ENCODE measurements at regions not wholly inside any gene's neighbourhood (a gene's known extent, or its start where the extent isn't known, plus 50 kb on each side); places are given as distances from the start of the nearest gene placed in this dataset.

DNA sequence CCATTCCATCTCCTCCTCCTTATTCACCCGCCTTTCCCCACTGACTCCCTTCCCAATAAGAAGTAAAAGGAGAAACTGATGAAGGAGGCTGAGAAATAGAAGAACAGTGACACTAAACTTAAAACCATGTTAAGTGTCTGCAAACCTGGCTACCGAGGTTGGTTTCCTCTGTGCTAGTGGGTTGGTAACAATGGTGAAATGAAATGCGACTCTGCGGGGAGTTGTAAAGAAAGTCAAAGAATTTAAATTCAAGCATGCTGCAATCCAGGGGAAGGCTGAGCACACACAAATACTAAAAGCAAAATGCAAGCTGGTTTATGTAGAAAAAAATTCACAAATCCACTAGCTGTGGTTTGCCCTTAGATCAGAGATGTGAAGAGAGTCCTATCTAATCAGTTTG lies 155.2 kb upstream of the PDE10A start:
- TF ChIP-seq, protein P1, sequence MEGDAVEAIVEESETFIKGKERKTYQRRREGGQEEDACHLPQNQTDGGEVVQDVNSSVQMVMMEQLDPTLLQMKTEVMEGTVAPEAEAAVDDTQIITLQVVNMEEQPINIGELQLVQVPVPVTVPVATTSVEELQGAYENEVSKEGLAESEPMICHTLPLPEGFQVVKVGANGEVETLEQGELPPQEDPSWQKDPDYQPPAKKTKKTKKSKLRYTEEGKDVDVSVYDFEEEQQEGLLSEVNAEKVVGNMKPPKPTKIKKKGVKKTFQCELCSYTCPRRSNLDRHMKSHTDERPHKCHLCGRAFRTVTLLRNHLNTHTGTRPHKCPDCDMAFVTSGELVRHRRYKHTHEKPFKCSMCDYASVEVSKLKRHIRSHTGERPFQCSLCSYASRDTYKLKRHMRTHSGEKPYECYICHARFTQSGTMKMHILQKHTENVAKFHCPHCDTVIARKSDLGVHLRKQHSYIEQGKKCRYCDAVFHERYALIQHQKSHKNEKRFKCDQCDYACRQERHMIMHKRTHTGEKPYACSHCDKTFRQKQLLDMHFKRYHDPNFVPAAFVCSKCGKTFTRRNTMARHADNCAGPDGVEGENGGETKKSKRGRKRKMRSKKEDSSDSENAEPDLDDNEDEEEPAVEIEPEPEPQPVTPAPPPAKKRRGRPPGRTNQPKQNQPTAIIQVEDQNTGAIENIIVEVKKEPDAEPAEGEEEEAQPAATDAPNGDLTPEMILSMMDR (IDR thresholded peaks at IDR 0.05) = no peak
- H3K27me3 ChIP-seq = no peaks in the 10 kb centered on the region
- DNase-seq (ENCODE audit: low spot score) = no peak

DNA sequence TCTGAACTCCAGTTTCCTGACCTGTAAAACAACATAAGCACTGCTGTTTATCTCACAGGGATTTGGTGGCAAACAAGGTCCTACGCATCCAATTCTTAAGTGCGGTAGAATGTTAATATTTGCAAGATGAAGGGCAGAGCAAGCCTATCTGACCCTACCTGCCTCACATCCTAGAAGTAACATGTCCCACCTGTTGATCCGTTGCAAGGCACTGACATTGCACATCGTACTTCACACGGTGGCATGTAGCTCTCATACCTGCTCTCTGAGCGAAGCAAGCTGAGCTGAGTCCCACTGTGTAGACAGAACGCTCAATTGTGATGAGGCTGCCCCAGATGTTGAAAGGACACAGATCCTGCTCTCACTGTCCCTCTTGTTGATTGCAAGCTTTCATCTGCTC lies 154.7 kb upstream of the PDE10A start:
- TF ChIP-seq, protein P1 (IDR thresholded peaks at IDR 0.05) = no peak
- no peak overlapping the region for H3K27ac ChIP-seq
- no peak overlapping the region for H3K4me3 ChIP-seq
- no peaks in the 10 kb centered on the region for H3K27me3 ChIP-seq
- H3K9me3 ChIP-seq = no peaks in the 10 kb centered on the region
- no peaks in the 10 kb centered on the region for H3K4me1 ChIP-seq
- no peak for DNase-seq (ENCODE audit: low spot score)
- H3K36me3 ChIP-seq = no peaks in the 10 kb centered on the region

More for the DNA sequence above, 155.2 kb upstream of the PDE10A start:
- Histone ChIP-seq H3K9me3 (no peaks in the 10 kb centered on the region), H3K27ac (no peak overlapping the region), H3K4me1 (no peaks in the 10 kb centered on the region), H3K4me3 (no peak overlapping the region), H3K36me3 (no peaks in the 10 kb centered on the region)

DNA sequence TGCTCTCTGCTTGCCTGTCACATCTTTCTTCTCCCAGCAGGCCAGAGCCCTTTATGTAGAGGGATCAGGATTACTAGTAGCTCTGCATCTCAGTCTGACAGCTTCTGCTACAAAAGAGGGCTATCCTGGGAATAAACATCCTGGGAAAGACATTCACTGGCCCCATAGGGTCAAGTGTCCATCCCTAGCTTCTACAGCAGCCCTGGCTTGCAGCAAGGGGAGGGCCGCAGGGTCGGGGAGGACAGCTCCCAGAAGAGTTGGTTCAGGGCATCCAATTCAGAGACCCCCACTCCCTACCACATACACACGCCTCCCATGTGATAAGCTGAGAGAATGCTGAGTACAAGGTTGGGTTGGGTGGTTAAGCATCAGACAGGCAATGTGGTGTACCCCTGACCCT lies 154.1 kb upstream of the PDE10A start:
- H3K27me3 ChIP-seq = no peaks in the 10 kb centered on the region
- H3K9me3 ChIP-seq = no peaks in the 10 kb centered on the region
- TF ChIP-seq, protein P1 (IDR thresholded peaks at IDR 0.05) = no peak
- no peak for DNase-seq (ENCODE audit: low spot score)
- no peaks in the 10 kb centered on the region for H3K36me3 ChIP-seq
- no peak overlapping the region for H3K27ac ChIP-seq
- no peaks in the 10 kb centered on the region for H3K4me1 ChIP-seq
- H3K4me3 ChIP-seq = no peak overlapping the region

DNA sequence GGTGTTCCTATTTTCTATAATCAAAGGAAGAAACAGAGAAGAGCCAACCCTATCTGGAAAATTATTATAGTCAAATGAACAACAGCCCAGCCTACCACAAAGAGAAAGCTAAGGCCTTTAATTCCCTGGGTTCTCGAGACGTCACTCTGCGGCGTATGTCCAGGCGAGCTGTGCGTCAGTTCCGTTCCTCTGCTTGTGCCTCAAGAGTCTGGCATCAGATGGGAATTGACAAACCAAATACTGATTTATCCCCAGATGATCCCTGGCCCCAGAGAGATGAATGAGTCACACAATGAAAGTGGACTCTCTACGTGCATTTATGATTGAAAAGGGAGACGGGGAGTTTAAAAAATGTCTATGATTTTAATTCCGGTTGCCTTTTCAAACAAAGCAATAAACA lies 151.6 kb upstream of the PDE10A start:
- Histone ChIP-seq H3K4me1 (no peaks in the 10 kb centered on the region), H3K4me3 (no peak overlapping the region), H3K27me3 (no peaks in the 10 kb centered on the region), H3K36me3 (no peaks in the 10 kb centered on the region), H3K9me3 (no peaks in the 10 kb centered on the region), H3K27ac (no peak overlapping the region)
- DNase-seq (ENCODE audit: low spot score) = no peak
- TF ChIP-seq, protein P1 (IDR thresholded peaks at IDR 0.05) = no peak

DNA sequence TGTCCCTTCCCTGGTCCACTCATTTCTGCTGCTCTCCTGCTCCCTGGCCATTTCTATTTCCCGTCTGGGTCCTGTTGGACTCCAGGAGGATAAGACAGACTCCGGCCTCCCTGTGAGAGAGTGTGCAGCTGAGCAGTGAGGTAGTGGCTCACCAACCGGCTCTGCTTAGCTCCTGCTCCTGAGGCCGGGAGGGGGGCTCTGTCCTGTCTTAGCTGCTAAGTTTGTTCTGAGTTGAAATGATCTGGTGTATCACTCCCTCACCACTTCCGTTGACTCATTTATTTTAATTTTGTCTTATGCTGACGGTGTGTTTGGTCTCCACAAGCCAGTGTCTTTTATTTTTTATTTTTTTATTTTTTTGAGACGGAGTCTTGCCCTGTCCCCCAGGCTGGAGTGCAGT lies 148.5 kb upstream of the PDE10A start:
- H3K36me3 ChIP-seq = no peaks in the 10 kb centered on the region
- no peaks in the 10 kb centered on the region for H3K27me3 ChIP-seq
- H3K4me1 ChIP-seq = no peaks in the 10 kb centered on the region
- H3K4me3 ChIP-seq = no peak overlapping the region
- no peak for DNase-seq (ENCODE audit: low spot score)
- H3K27ac ChIP-seq = no peak overlapping the region
- TF ChIP-seq, protein P1 (IDR thresholded peaks at IDR 0.05) = no peak
- no peaks in the 10 kb centered on the region for H3K9me3 ChIP-seq

DNA sequence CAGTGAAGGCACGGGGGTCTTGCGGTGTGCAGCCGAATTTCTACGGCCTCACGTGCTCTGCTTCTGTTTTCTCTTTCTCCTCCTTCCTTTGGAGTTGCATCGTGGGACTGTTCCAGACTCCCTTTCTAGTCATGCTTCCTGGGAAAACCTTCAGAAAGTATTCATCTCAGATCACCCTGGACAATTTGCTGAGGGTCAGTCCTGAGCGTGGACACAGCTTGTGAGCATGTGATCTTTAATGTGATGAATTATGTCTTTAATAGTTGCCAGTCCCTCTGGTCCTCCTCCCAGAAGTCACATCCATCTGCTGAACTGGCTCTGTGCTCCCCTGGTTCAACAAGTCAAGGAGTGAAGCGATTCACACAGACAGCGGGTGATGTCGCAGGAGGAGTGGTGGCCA lies 145.0 kb upstream of the PDE10A start:
- Histone ChIP-seq H3K36me3 (no peaks in the 10 kb centered on the region), H3K27ac (no peak overlapping the region), H3K4me3 (no peak overlapping the region), H3K9me3 (no peaks in the 10 kb centered on the region), H3K27me3 (no peaks in the 10 kb centered on the region), H3K4me1 (peaks cover 0 to 18% of the 10 kb centered on the region in 2 donors)
- TF ChIP-seq, protein P1 (IDR thresholded peaks at IDR 0.05) = no peak
- no peak for DNase-seq (ENCODE audit: low spot score)
